Esophagus squamous epithelium (tissue), 5 donors: ENCODE measurements at regions not wholly inside any gene's neighbourhood (a gene's known extent, or its start where the extent isn't known, plus 50 kb on each side); places are given as distances from the start of the nearest gene placed in this dataset.

Experiments used
- DNase-seq: peaks from one replicate; lab custom pipeline; 2025; lab: John Stamatoyannopoulos, UW
- H3K27ac ChIP-seq, 4 donors: fragments of 200-600 bp; sonication (generic); one replicate each; pipeline ENCODE4 v1.5.1; 2016 to 2019; ENCODE audit warnings: mild to moderate bottlenecking in 1 of 4
- H3K27me3 ChIP-seq, 4 donors: fragments of 200-600 bp; sonication (generic); 1 replicate in 3 of 4; 2 replicates in 1 of 4; pipeline versions ENCODE4 v1.5.1 to v1.6.0; 2017 to 2021; ENCODE audit warnings: antibody characterized with exemption in 1 of 4
- H3K36me3 ChIP-seq, 3 donors: fragments of 200-600 bp; sonication (generic); one replicate each; pipeline ENCODE4 v1.5.1; 2016 to 2019
- H3K4me1 ChIP-seq, 3 donors: fragments of 200-600 bp; sonication (generic); one replicate each; pipeline ENCODE4 v1.5.1; 2017 to 2019
- H3K4me3 ChIP-seq, 4 donors: fragments of 200-600 bp; sonication (generic); 1 replicate in 3 of 4; 2 replicates in 1 of 4; pipeline ENCODE4 v1.5.1; 2016 to 2019; ENCODE audit warnings: mild to moderate bottlenecking in 2 of 4, moderate library complexity in 1 of 4
- H3K9me3 ChIP-seq, 3 donors: fragments of 200-600 bp; sonication (generic); one replicate each; pipeline ENCODE4 v1.5.1; 2016 to 2019
- CTCF ChIP-seq, 6 experiments: fragments of 450-650 bp in 4 of 6; fragments of 200-600 bp in 2 of 6; sonication (generic) in 2 of 6; IDR thresholded peaks; one replicate each; pipeline ENCODE4 v1.5.1; 2016 to 2019; ENCODE audit warnings: antibody characterized with exemption in 6 of 6, mild to moderate bottlenecking in 4 of 6, moderate library complexity in 4 of 6
- POLR2A ChIP-seq, 4 donors: fragments of 450-650 bp; IDR thresholded peaks; one replicate each; pipeline ENCODE4 v1.6.1; 2017; ENCODE audit warnings: antibody characterized with exemption in 4 of 4, mild to moderate bottlenecking in 4 of 4, moderate library complexity in 3 of 4
- WGBS, 2 donors: methylation state at CpG; one replicate each; pipeline ENCODE4 v1.1.5; 2018; 5-methylcytosine and 5-hydroxymethylcytosine counted together
- intact Hi-C: fragments of 100-400 bp; cut with DNase I; formaldehyde crosslinking; loops from one replicate; pipeline ENCODE4 v1.15.0; 2022
- donor health status: DM: yes; HTN: yes; CAD: no.

- 70 to 72% methylated on average over 3 of the region's 3 CpGs for WGBS, 2 donors
- no peaks in the 10 kb centered on the region for H3K9me3 ChIP-seq
- H3K4me1 ChIP-seq, result no peaks in the 10 kb centered on the region
- H3K27me3 ChIP-seq, result peaks cover 0 to 8% (median 0%) of the 10 kb centered on the region in 4 donors
- H3K36me3 ChIP-seq, result no peaks in the 10 kb centered on the region
- no peak overlapping the region for H3K4me3 ChIP-seq
- no peak overlapping the region for H3K27ac ChIP-seq
- intact Hi-C loops, result no loop called here
- TF ChIP-seq CTCF (IDR thresholded peaks at IDR 0.05) (no peak), POLR2A (IDR thresholded peaks at IDR 0.05) (no peak)
- no peak for DNase-seq
Measured at GRCh38 chr4:81343536-81343935, 128.2 kb downstream of the RASGEF1B start.

- no peak for DNase-seq
- no peaks in the 10 kb centered on the region for H3K4me1 ChIP-seq
- H3K36me3 ChIP-seq, result no peaks in the 10 kb centered on the region
- H3K4me3 ChIP-seq, result no peak overlapping the region
- H3K27ac ChIP-seq, result no peak overlapping the region
- H3K27me3 ChIP-seq, result peaks cover 0 to 8% (median 0%) of the 10 kb centered on the region in 4 donors
- TF ChIP-seq CTCF (IDR thresholded peaks at IDR 0.05) (no peak), POLR2A (IDR thresholded peaks at IDR 0.05) (no peak)
- intact Hi-C loops, result no loop called here
- H3K9me3 ChIP-seq, result no peaks in the 10 kb centered on the region
- WGBS, 2 donors, result 75 to 92% methylated on average over 1 of the region's 1 CpG
Measured at GRCh38 chr4:81343046-81343445, 128.0 kb upstream of the PRKG2 start.

DNA sequence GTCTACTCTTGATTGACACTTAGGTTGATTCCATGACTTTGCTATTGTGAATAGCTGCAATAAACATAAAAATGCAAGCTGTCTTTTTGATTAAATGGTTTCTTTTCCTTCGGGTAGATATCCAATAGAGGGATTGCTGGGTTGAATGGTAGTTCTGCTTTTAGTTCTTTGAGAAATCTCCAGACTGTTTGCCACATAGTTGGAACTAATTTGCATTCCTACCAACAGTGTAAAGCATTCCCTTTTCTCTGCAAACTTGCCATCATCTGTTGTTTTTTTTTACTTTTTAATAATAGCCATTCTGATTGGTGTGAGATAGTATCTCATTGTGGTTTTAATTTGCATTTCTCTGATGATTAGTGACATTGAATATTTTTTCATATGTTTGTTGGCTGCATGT lies 122.2 kb upstream of the PRKG2 start:
- 5 to 27% methylated on average over 1 of the region's 1 CpG for WGBS, 2 donors
- Histone ChIP-seq H3K27me3 (no peaks in the 10 kb centered on the region), H3K4me3 (no peak overlapping the region), H3K4me1 (no peaks in the 10 kb centered on the region), H3K9me3 (no peaks in the 10 kb centered on the region), H3K36me3 (no peaks in the 10 kb centered on the region), H3K27ac (no peak overlapping the region)
- TF ChIP-seq POLR2A (IDR thresholded peaks at IDR 0.05), result no peak
- no peak for TF ChIP-seq CTCF (IDR thresholded peaks at IDR 0.05)
- intact Hi-C loops, result no loop called here
- no peak for DNase-seq

DNA sequence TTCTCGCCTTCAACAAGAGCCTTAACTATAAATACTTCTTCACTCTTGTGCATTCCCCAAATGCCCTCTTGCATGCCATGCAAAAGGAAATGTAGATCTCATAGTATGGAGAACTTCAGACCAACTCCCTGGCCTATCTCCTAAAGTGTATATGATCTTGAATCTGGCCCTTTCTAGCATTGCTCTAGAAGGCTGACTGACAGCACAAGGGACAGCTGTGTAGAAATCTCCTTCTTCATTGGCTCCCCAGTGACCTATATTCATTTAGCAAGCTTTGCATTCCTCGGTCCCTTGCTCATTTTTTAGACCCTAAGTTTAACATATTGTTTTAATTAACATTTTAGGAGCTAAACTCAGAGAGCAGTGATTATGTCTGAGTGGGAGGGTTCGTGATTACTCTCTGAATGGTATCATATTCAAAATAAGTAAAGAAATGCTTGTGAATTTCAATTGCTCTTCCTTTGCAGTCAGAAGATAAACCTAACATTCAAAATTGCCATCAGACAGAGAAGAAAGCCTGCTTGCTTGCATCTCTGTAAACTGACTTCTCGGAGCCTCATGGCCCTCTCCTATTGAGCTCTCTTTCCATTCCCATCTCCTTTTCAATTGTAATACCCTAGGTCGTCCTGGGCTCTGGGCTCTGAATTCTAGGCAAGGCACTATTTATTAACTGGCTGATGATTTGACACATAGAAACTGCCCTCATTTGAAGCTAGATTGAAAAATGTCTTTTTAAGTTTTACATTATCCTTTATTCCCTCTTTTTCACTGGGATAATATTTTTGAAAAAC lies 120.3 kb upstream of the PRKG2 start:
- intact Hi-C loops, result no loop called here
- H3K9me3 ChIP-seq, result no peaks in the 10 kb centered on the region
- WGBS, 2 donors, result 50 to 69% methylated on average over 5 of the region's 5 CpGs
- H3K36me3 ChIP-seq, result no peaks in the 10 kb centered on the region
- no peaks in the 10 kb centered on the region for H3K4me1 ChIP-seq
- TF ChIP-seq CTCF (IDR thresholded peaks at IDR 0.05) (no peak), POLR2A (IDR thresholded peaks at IDR 0.05) (no peak)
- no peaks in the 10 kb centered on the region for H3K27me3 ChIP-seq
- no peak overlapping the region for H3K27ac ChIP-seq
- no peak for DNase-seq
- no peak overlapping the region for H3K4me3 ChIP-seq

GRCh38 chr4:81330018-81330417 lies 115.0 kb upstream of the PRKG2 start:
- DNase-seq, result no peak
- TF ChIP-seq POLR2A (IDR thresholded peaks at IDR 0.05), result no peak
- TF ChIP-seq CTCF (IDR thresholded peaks at IDR 0.05), result no peak
- no peaks in the 10 kb centered on the region for H3K27me3 ChIP-seq
- H3K27ac ChIP-seq, result no peak overlapping the region
- H3K4me3 ChIP-seq, result no peak overlapping the region
- 25 to 40% methylated on average over 1 of the region's 1 CpG for WGBS, 2 donors
- H3K4me1 ChIP-seq, result no peaks in the 10 kb centered on the region
- H3K9me3 ChIP-seq, result no peaks in the 10 kb centered on the region
- H3K36me3 ChIP-seq, result no peaks in the 10 kb centered on the region
- intact Hi-C loops, result no loop called here
